Activated naive CD4-positive, alpha-beta T cell treated with anti-CD3 and anti-CD28 coated beads for 36 hours (primary cell): ENCODE measurements at regions not wholly inside any gene's neighbourhood (a gene's known extent, or its start where the extent isn't known, plus 50 kb on each side); places are given as distances from the start of the nearest gene placed in this dataset.

Experiments
- CTCF ChIA-PET: fragments of 350-600 bp; sonication (Branson Sonifier 250); formaldehyde crosslinking; loops from one replicate; lab custom pipeline; 2021; ENCODE audit warnings: antibody characterized with exemption; lab: Charles Lee
- DNase-seq: peaks from one replicate; pipeline ENCODE4 v3.0.0-alpha.2; 2020
- H3K27ac Mint-ChIP-seq: one replicate; pipeline ENCODE4 v1.8.0; 2021; ENCODE audit warnings: mild to moderate bottlenecking, mixed read lengths
- H3K27me3 Mint-ChIP-seq: one replicate; pipeline ENCODE4 v1.8.0; 2021; ENCODE audit warnings: low read depth, mixed read lengths
- H3K36me3 Mint-ChIP-seq: one replicate; pipeline ENCODE4 v1.8.0; 2021; ENCODE audit warnings: low read depth, mixed read lengths
- H3K4me1 Mint-ChIP-seq: one replicate; pipeline ENCODE4 v1.8.0; 2021; ENCODE audit warnings: low read depth, mixed read lengths
- H3K4me3 Mint-ChIP-seq: one replicate; pipeline ENCODE4 v1.8.0; 2021; ENCODE audit warnings: mild to moderate bottlenecking, moderate library complexity, mixed read lengths
- H3K9me3 Mint-ChIP-seq: one replicate; pipeline ENCODE4 v1.8.0; 2021; ENCODE audit warnings: mixed read lengths
- intact Hi-C: fragments of 100-400 bp; cut with micrococcal nuclease; formaldehyde crosslinking; loops from one replicate; pipeline ENCODE4 v1.15.1; 2023

- no peaks in the 10 kb centered on the region for H3K4me1 Mint-ChIP-seq
- no peaks in the 10 kb centered on the region for H3K27me3 Mint-ChIP-seq
- H3K4me3 Mint-ChIP-seq: no peak overlapping the region
- intact Hi-C loops: no loop called here
- peaks cover 6% of the 10 kb centered on the region for H3K9me3 Mint-ChIP-seq
- no peak overlapping the region for H3K27ac Mint-ChIP-seq
- H3K36me3 Mint-ChIP-seq: no peaks in the 10 kb centered on the region
- DNase-seq: no peak
- CTCF ChIA-PET: no interaction called here
These were observed 1069.8 kb downstream of the ADGRL3 start for GRCh38 chr4:62269918-62270317.

GRCh38 chr4:62263454-62263853 lies 1063.3 kb downstream of the ADGRL3 start:
- Mint-ChIP-seq H3K4me1 (no peaks in the 10 kb centered on the region), H3K9me3 (peaks cover 1% of the 10 kb centered on the region), H3K27ac (no peak overlapping the region), H3K36me3 (no peaks in the 10 kb centered on the region), H3K27me3 (no peaks in the 10 kb centered on the region), H3K4me3 (no peak overlapping the region)
- DNase-seq: no peak
- CTCF ChIA-PET: no interaction called here
- intact Hi-C loops: no loop called here

GRCh38 chr4:62262676-62263075 lies 1062.5 kb downstream of the ADGRL3 start:
- no peaks in the 10 kb centered on the region for H3K27me3 Mint-ChIP-seq
- CTCF ChIA-PET: no interaction called here
- H3K9me3 Mint-ChIP-seq: peaks cover 1% of the 10 kb centered on the region
- no peak for DNase-seq
- no peaks in the 10 kb centered on the region for H3K36me3 Mint-ChIP-seq
- intact Hi-C loops: no loop called here
- no peak overlapping the region for H3K4me3 Mint-ChIP-seq
- H3K4me1 Mint-ChIP-seq: no peaks in the 10 kb centered on the region
- H3K27ac Mint-ChIP-seq: no peak overlapping the region

DNA sequence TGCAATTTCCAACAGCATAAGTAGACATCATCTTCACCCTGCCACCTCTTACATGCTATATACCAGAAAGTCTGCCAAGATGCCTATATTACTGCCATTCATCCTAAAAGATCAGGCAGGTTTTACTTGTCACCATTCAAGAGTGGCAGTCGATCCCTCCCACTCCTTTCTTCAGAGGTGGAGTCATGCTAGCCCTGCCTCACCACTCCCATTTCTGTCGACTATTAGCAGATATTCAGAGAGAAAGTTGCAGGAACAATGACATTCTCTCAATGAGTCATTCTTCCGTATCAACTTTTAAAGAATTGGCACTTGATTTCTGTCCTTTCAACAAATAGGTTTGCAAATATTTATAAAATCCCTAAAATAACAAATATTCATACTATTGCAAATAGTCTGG lies 1060.1 kb downstream of the ADGRL3 start:
- H3K4me3 Mint-ChIP-seq: no peak overlapping the region
- intact Hi-C loops: no loop called here
- no peak overlapping the region for H3K27ac Mint-ChIP-seq
- CTCF ChIA-PET: no interaction called here
- H3K27me3 Mint-ChIP-seq: no peaks in the 10 kb centered on the region
- peaks cover 1% of the 10 kb centered on the region for H3K9me3 Mint-ChIP-seq
- no peak for DNase-seq
- no peaks in the 10 kb centered on the region for H3K4me1 Mint-ChIP-seq
- H3K36me3 Mint-ChIP-seq: no peaks in the 10 kb centered on the region

DNA sequence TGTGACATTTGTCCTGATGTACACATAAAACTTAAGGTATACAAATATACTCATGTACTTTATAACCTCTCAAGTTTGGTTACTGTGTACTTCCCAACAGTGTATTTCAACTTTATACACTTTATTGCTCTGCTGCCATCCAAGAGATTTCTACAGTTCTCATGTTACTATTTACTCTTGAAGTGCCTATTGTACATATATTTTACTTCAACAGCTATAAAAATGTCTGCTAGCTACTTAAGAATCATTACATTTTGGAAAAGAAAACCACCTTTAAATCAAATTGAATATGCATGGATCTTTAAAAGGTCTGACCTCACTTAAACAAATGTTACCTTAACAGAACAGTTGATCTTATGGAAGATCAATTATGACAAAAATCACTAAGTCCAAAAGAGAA lies 1056.4 kb downstream of the ADGRL3 start:
- Mint-ChIP-seq H3K27ac (no peak overlapping the region), H3K27me3 (no peaks in the 10 kb centered on the region), H3K9me3 (peaks cover 4% of the 10 kb centered on the region), H3K4me3 (no peak overlapping the region), H3K4me1 (no peaks in the 10 kb centered on the region), H3K36me3 (no peaks in the 10 kb centered on the region)
- DNase-seq: no peak
- CTCF ChIA-PET: no interaction called here
- intact Hi-C loops: no loop called here

DNA sequence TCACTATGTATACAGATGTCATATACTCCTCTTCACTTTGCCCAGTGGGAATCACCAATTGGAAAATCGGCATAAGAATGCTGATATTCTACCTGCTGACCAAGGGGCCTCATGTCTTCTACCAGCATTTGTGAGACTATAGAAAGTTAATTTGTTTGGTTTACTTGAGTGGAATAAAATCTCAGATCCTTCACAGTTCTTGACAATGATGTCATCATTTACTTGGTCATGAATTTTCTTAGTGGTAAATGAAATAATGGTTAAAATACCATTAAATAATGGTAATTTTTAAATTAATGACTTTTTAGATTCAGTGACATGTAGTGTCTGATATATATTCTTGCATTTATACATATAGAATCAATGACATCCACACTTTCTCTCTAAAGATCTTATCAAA lies 1052.6 kb downstream of the ADGRL3 start:
- H3K4me1 Mint-ChIP-seq: no peaks in the 10 kb centered on the region
- DNase-seq: no peak
- no peaks in the 10 kb centered on the region for H3K36me3 Mint-ChIP-seq
- CTCF ChIA-PET: no interaction called here
- peaks cover 8% of the 10 kb centered on the region for H3K9me3 Mint-ChIP-seq
- no peak overlapping the region for H3K4me3 Mint-ChIP-seq
- intact Hi-C loops: no loop called here
- H3K27ac Mint-ChIP-seq: no peak overlapping the region
- no peaks in the 10 kb centered on the region for H3K27me3 Mint-ChIP-seq

DNA sequence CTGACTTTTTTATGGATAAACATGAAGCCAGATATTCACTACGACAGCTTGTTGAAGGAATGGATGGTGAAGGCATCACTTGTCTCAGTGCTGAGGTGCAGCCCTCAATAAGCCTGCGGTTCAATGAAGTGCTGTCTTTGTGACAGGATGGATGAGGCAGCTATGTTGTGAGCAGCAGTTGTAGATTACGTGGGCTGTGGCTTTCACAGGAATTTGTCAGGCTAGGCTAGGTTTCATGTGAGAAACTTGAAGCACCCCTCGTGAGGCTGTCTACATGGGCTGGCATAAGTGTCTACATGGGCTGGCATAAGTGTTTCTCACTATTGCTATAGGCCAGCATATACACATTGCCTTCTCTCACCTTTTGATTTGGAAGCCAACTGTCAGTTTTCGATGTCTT lies 1050.0 kb downstream of the ADGRL3 start:
- Mint-ChIP-seq H3K4me1 (no peaks in the 10 kb centered on the region), H3K9me3 (peaks cover 8% of the 10 kb centered on the region), H3K4me3 (no peak overlapping the region), H3K27ac (no peak overlapping the region), H3K36me3 (no peaks in the 10 kb centered on the region), H3K27me3 (no peaks in the 10 kb centered on the region)
- intact Hi-C loops: no loop called here
- no peak for DNase-seq
- CTCF ChIA-PET: no interaction called here

GRCh38 chr4:62243895-62244294 lies 1043.8 kb downstream of the ADGRL3 start:
- Mint-ChIP-seq H3K9me3 (peaks cover 11% of the 10 kb centered on the region), H3K27me3 (no peaks in the 10 kb centered on the region), H3K4me1 (no peaks in the 10 kb centered on the region), H3K36me3 (no peaks in the 10 kb centered on the region), H3K4me3 (no peak overlapping the region), H3K27ac (no peak overlapping the region)
- intact Hi-C loops: no loop called here
- CTCF ChIA-PET: no interaction called here
- no peak for DNase-seq

GRCh38 chr4:62235911-62236310 lies 1035.8 kb downstream of the ADGRL3 start:
- DNase-seq: no peak
- Mint-ChIP-seq H3K27ac (no peak overlapping the region), H3K36me3 (no peaks in the 10 kb centered on the region), H3K4me3 (no peak overlapping the region), H3K9me3 (peaks cover 9% of the 10 kb centered on the region), H3K4me1 (no peaks in the 10 kb centered on the region), H3K27me3 (no peaks in the 10 kb centered on the region)
- intact Hi-C loops: no loop called here
- CTCF ChIA-PET: no interaction called here

DNA sequence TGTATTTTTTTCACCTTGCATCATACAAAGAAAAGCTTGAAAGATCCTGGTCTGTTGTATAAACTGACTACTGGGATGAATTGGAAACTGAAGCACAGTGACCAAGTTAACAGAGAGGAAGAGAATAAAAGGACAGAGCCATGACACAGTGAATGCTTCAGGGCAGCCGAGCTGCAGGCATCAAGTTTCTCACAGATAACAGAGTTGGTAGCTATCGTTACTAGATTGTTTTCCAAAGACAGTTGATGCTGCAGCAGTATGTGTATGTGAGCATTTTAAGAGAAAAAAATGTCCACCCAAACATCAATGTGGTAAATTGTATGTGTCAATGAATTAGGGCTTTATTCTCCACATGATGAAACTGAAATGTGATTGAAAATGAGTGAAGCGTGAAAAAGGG lies 1032.7 kb downstream of the ADGRL3 start:
- Mint-ChIP-seq H3K4me1 (no peaks in the 10 kb centered on the region), H3K4me3 (no peak overlapping the region), H3K36me3 (no peaks in the 10 kb centered on the region), H3K9me3 (peaks cover 8% of the 10 kb centered on the region), H3K27me3 (no peaks in the 10 kb centered on the region), H3K27ac (no peak overlapping the region)
- CTCF ChIA-PET: interaction anchor here (0.6 kb wide), 1 partner anchor 24 kb away, joined by 4 read pairs; no protein-coding TSS in a partner anchor
- no peak for DNase-seq
- intact Hi-C loops: no loop called here

DNA sequence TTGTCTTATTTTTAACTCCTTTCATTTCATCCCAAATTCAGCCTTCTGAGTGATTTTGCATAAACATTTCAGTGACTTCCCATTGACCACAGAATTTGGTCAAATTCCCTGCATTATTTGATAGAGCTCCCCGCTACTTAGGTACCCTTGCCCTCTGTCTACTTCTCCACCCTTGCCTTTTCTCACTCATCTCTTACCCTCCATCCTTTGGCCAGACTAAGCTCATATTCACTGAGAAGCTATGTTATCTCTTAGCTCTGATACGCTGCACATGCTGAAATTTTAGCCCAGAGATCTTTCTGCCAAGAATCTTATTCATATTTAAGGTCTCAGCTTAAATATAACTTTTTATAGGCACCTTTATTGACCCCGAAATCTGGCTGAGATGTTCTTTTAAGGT lies 1031.9 kb downstream of the ADGRL3 start:
- Mint-ChIP-seq H3K36me3 (no peaks in the 10 kb centered on the region), H3K4me3 (no peak overlapping the region), H3K4me1 (no peaks in the 10 kb centered on the region), H3K27me3 (no peaks in the 10 kb centered on the region), H3K9me3 (peaks cover 8% of the 10 kb centered on the region), H3K27ac (no peak overlapping the region)
- DNase-seq: no peak
- CTCF ChIA-PET: no interaction called here
- intact Hi-C loops: no loop called here

DNA sequence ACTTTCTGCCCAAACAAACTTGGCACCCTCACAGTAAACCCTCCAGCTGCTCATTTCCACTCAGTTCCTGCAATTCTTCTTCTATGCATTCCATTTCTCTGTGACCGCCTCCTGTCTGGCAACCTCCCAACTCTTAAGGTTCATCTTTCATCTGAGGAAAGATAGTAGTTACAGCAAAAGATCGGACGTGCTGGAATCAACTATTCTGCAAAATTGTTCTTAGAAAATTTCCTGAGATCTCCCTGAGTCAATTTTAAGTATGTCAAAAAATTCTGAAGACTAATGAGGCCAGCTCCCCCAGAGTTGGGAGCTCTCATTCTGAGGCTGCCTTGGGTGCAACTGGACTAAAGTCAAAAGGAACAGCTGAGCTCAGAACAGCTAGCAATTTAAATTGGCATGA lies 1026.0 kb downstream of the ADGRL3 start:
- no peaks in the 10 kb centered on the region for H3K36me3 Mint-ChIP-seq
- CTCF ChIA-PET: no interaction called here
- H3K9me3 Mint-ChIP-seq: peaks cover 8% of the 10 kb centered on the region
- H3K27ac Mint-ChIP-seq: no peak overlapping the region
- no peak overlapping the region for H3K4me3 Mint-ChIP-seq
- no peaks in the 10 kb centered on the region for H3K4me1 Mint-ChIP-seq
- no peak for DNase-seq
- H3K27me3 Mint-ChIP-seq: no peaks in the 10 kb centered on the region
- intact Hi-C loops: no loop called here

DNA sequence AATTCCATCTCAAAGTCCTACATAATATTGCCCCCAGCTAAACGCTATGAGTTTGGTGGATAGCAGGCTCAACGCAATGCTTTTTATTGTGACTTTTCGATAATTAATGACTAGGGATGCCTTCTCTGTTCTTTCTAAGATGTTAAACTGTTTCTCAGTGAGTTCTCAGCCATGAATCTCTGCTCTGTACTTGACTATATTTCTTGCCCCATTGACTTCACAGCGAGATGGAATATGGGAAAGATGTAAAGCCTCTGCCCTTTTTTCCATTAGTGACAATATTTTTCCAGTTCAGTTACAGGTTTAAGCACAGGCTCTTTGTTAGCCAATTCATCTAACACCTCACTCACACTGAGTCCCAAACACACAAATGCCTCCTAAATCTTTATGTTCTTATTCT lies 1022.0 kb downstream of the ADGRL3 start:
- H3K9me3 Mint-ChIP-seq: peaks cover 8% of the 10 kb centered on the region
- H3K27me3 Mint-ChIP-seq: no peaks in the 10 kb centered on the region
- intact Hi-C loops: no loop called here
- H3K4me1 Mint-ChIP-seq: no peaks in the 10 kb centered on the region
- no peaks in the 10 kb centered on the region for H3K36me3 Mint-ChIP-seq
- H3K4me3 Mint-ChIP-seq: no peak overlapping the region
- no peak for DNase-seq
- H3K27ac Mint-ChIP-seq: no peak overlapping the region
- CTCF ChIA-PET: no interaction called here

DNA sequence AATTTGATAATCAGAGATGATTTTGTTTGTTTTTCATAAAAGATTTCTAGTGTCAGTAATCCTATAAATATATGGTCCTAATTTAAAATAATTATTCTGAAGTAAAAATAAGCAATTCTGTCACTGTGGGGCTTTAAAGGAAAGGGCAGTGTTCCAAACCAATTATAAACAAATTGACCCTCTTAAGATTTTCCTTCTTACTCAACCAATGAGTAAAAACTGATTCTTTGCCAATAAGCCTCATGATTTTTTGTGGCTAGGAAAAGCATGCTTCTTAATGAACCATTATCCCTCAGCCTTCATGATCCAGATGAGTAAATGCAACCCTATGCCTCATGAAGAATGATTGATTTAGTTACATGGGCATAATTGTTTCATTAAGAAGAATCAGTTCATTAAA lies 1010.4 kb downstream of the ADGRL3 start:
- no peaks in the 10 kb centered on the region for H3K27me3 Mint-ChIP-seq
- no peak for DNase-seq
- H3K4me3 Mint-ChIP-seq: no peak overlapping the region
- intact Hi-C loops: no loop called here
- H3K9me3 Mint-ChIP-seq: peaks cover 9% of the 10 kb centered on the region
- H3K36me3 Mint-ChIP-seq: no peaks in the 10 kb centered on the region
- H3K27ac Mint-ChIP-seq: no peak overlapping the region
- CTCF ChIA-PET: no interaction called here
- H3K4me1 Mint-ChIP-seq: no peaks in the 10 kb centered on the region
